Activated T-cell treated with anti-CD3 and anti-CD28 coated beads, Interleukin-2, amount 50 U/mL, for 4 hours (primary cell): ENCODE measurements at regions not wholly inside any gene's neighbourhood (a gene's known extent, or its start where the extent isn't known, plus 50 kb on each side); places are given as distances from the start of the nearest gene placed in this dataset.
"Not testable (repeated sequence)": the region's sequence is repeated elsewhere in the genome, so short reads cannot be mapped to it uniquely, and the experiment has no call there.

Experiments used
- ATAC-seq, 2 donors: fragments of 200-7000 bp; cut with Tn5 transposase; one replicate each; pipeline ENCODE4 v1.10.0; 2021
- DNase-seq: peaks from one replicate; pipeline ENCODE4 v3.0.0-alpha.2; 2020
- H3K27me3 Mint-ChIP-seq: one replicate; pipeline ENCODE4 v1.8.0; 2021; ENCODE audit warnings: low read depth, mixed read lengths
- H3K36me3 Mint-ChIP-seq: one replicate; pipeline ENCODE4 v1.8.0; 2022; ENCODE audit warnings: mixed read lengths; ENCODE audit not compliant: insufficient read depth
- H3K4me1 Mint-ChIP-seq: one replicate; pipeline ENCODE4 v1.8.0; 2021; ENCODE audit warnings: low read depth, mixed read lengths
- H3K4me3 Mint-ChIP-seq: one replicate; pipeline ENCODE4 v1.8.0; 2021; ENCODE audit warnings: mild to moderate bottlenecking, moderate library complexity, mixed read lengths
- H3K9me3 Mint-ChIP-seq: one replicate; pipeline ENCODE4 v1.8.0; 2021; ENCODE audit warnings: mixed read lengths

- Mint-ChIP-seq H3K4me3 (no peak overlapping the region), H3K36me3 (no peaks in the 10 kb centered on the region), H3K4me1 (no peaks in the 10 kb centered on the region), H3K9me3 (peaks cover 7% of the 10 kb centered on the region), H3K27me3 (no peaks in the 10 kb centered on the region)
- ATAC-seq, result no peak
- no peak for DNase-seq
These were observed 332.9 kb downstream of the DSC3 start for GRCh38 chr18:30709595-30709994.

GRCh38 chr18:30705943-30706342, 336.6 kb downstream of the DSC3 start:
- Mint-ChIP-seq H3K9me3 (peaks cover 13% of the 10 kb centered on the region), H3K36me3 (no peaks in the 10 kb centered on the region), H3K4me1 (no peaks in the 10 kb centered on the region), H3K4me3 (no peak overlapping the region), H3K27me3 (no peaks in the 10 kb centered on the region)
- ATAC-seq (no peak), DNase-seq (no peak)

- Mint-ChIP-seq H3K36me3 (no peaks in the 10 kb centered on the region), H3K9me3 (peaks cover 9% of the 10 kb centered on the region), H3K4me1 (no peaks in the 10 kb centered on the region), H3K27me3 (no peaks in the 10 kb centered on the region), H3K4me3 (no peak overlapping the region)
- no peak for DNase-seq
- no peak for ATAC-seq
These were observed 344.0 kb downstream of the DSC3 start for GRCh38 chr18:30698571-30698970.

GRCh38 chr18:30696201-30696600, 346.3 kb downstream of the DSC3 start:
- Mint-ChIP-seq H3K4me1 (no peaks in the 10 kb centered on the region), H3K36me3 (no peaks in the 10 kb centered on the region), H3K27me3 (no peaks in the 10 kb centered on the region), H3K9me3 (peaks cover 3% of the 10 kb centered on the region), H3K4me3 (no peak overlapping the region)
- DNase-seq (no peak), ATAC-seq (no peak)

- H3K36me3 Mint-ChIP-seq, result no peaks in the 10 kb centered on the region
- no peaks in the 10 kb centered on the region for H3K9me3 Mint-ChIP-seq
- H3K4me3 Mint-ChIP-seq, result no peak overlapping the region
- no peak for ATAC-seq
- no peaks in the 10 kb centered on the region for H3K27me3 Mint-ChIP-seq
- DNase-seq, result no peak
- no peaks in the 10 kb centered on the region for H3K4me1 Mint-ChIP-seq
These were observed 347.8 kb downstream of the DSC3 start for GRCh38 chr18:30694773-30695172.

- DNase-seq (no peak), ATAC-seq (no peak)
- Mint-ChIP-seq H3K27me3 (no peaks in the 10 kb centered on the region), H3K9me3 (peaks cover 6% of the 10 kb centered on the region), H3K36me3 (no peaks in the 10 kb centered on the region), H3K4me3 (no peak overlapping the region), H3K4me1 (no peaks in the 10 kb centered on the region)
These were observed 353.3 kb downstream of the DSC3 start for GRCh38 chr18:30689216-30689615.

GRCh38 chr18:30687501-30687900, 355.0 kb downstream of the DSC3 start:
- no peak for DNase-seq
- Mint-ChIP-seq H3K27me3 (no peaks in the 10 kb centered on the region), H3K4me3 (no peak overlapping the region), H3K9me3 (peaks cover 6% of the 10 kb centered on the region), H3K4me1 (no peaks in the 10 kb centered on the region), H3K36me3 (no peaks in the 10 kb centered on the region)
- no peak for ATAC-seq

GRCh38 chr18:30684825-30685481, 357.6 kb downstream of the DSC3 start:
- Mint-ChIP-seq H3K36me3 (no peaks in the 10 kb centered on the region), H3K27me3 (no peaks in the 10 kb centered on the region), H3K9me3 (peaks cover 18% of the 10 kb centered on the region), H3K4me1 (no peaks in the 10 kb centered on the region), H3K4me3 (no peak overlapping the region)
- no peak for DNase-seq
- ATAC-seq, result no peak

- Mint-ChIP-seq H3K36me3 (no peaks in the 10 kb centered on the region), H3K9me3 (peaks cover 18% of the 10 kb centered on the region), H3K4me3 (no peak overlapping the region), H3K4me1 (no peaks in the 10 kb centered on the region), H3K27me3 (no peaks in the 10 kb centered on the region)
- DNase-seq (no peak), ATAC-seq (no peak)
These were observed 358.7 kb downstream of the DSC3 start for GRCh38 chr18:30683836-30684235.

GRCh38 chr18:30682672-30683071, 359.9 kb downstream of the DSC3 start:
- Mint-ChIP-seq H3K27me3 (no peaks in the 10 kb centered on the region), H3K4me1 (no peaks in the 10 kb centered on the region), H3K4me3 (no peak overlapping the region), H3K36me3 (no peaks in the 10 kb centered on the region), H3K9me3 (peaks cover 21% of the 10 kb centered on the region)
- ATAC-seq, result no peak
- DNase-seq, result no peak

- ATAC-seq (no peak), DNase-seq (no peak)
- Mint-ChIP-seq H3K4me3 (no peak overlapping the region), H3K36me3 (no peaks in the 10 kb centered on the region), H3K27me3 (no peaks in the 10 kb centered on the region), H3K4me1 (no peaks in the 10 kb centered on the region), H3K9me3 (peaks cover 15% of the 10 kb centered on the region)
These were observed 363.1 kb downstream of the DSC3 start for GRCh38 chr18:30679285-30679930.

GRCh38 chr18:30677813-30678212, 364.7 kb downstream of the DSC3 start:
- H3K9me3 Mint-ChIP-seq, result peaks cover 15% of the 10 kb centered on the region
- H3K27me3 Mint-ChIP-seq, ATAC-seq, H3K36me3 Mint-ChIP-seq, H3K4me3 Mint-ChIP-seq, H3K4me1 Mint-ChIP-seq, DNase-seq: not testable (repeated sequence)

GRCh38 chr18:30676053-30676480, 366.5 kb downstream of the DSC3 start:
- no peak for DNase-seq
- Mint-ChIP-seq H3K9me3 (peaks cover 11% of the 10 kb centered on the region), H3K4me1 (no peaks in the 10 kb centered on the region), H3K36me3 (no peaks in the 10 kb centered on the region), H3K4me3 (no peak overlapping the region), H3K27me3 (no peaks in the 10 kb centered on the region)
- no peak for ATAC-seq

GRCh38 chr18:30675493-30675892, 367.0 kb downstream of the DSC3 start:
- Mint-ChIP-seq H3K4me3 (no peak overlapping the region), H3K4me1 (no peaks in the 10 kb centered on the region), H3K36me3 (no peaks in the 10 kb centered on the region), H3K27me3 (no peaks in the 10 kb centered on the region), H3K9me3 (peaks cover 11% of the 10 kb centered on the region)
- ATAC-seq (no peak), DNase-seq (no peak)

GRCh38 chr18:30675072-30675471, 367.5 kb downstream of the DSC3 start:
- Mint-ChIP-seq H3K9me3 (peaks cover 13% of the 10 kb centered on the region), H3K27me3 (no peaks in the 10 kb centered on the region), H3K4me1 (no peaks in the 10 kb centered on the region), H3K4me3 (no peak overlapping the region), H3K36me3 (no peaks in the 10 kb centered on the region)
- DNase-seq (no peak), ATAC-seq (no peak)
